Calu3 (cell line): ENCODE measurements at regions not wholly inside any gene's neighbourhood (a gene's known extent, or its start where the extent isn't known, plus 50 kb on each side); places are given as distances from the start of the nearest gene placed in this dataset.
"Not testable (repeated sequence)": the region's sequence is repeated elsewhere in the genome, so short reads cannot be mapped to it uniquely, and the experiment has no call there.

Experiments
- BruUV-seq: library from RNA; stranded (reverse); fragments of 400-500 nt; replicated peaks from 2 replicates; lab custom pipeline; 2021; lab: Mats Ljungman, UMichigan
- CTCF ChIA-PET: fragments of 300-600 bp; sonication (Branson Sonifier 250); formaldehyde crosslinking; loops from one replicate; lab custom pipeline; 2022; ENCODE audit warnings: antibody characterized with exemption; lab: Charles Lee
- DNase-seq: peaks from one replicate; pipeline ENCODE4 v3.0.0; 2022
- H3K27ac Mint-ChIP-seq: one replicate; pipeline ENCODE4 v1.8.0; 2022; ENCODE audit warnings: mixed read lengths; ENCODE audit not compliant: unreplicated experiment
- H3K27me3 Mint-ChIP-seq: one replicate; pipeline ENCODE4 v1.8.0; 2022; ENCODE audit warnings: mixed read lengths; ENCODE audit not compliant: unreplicated experiment
- H3K36me3 Mint-ChIP-seq: one replicate; pipeline ENCODE4 v1.8.0; 2022; ENCODE audit warnings: mild to moderate bottlenecking, moderate library complexity, mixed read lengths; ENCODE audit not compliant: insufficient read depth, unreplicated experiment
- H3K4me1 Mint-ChIP-seq: one replicate; pipeline ENCODE4 v1.8.0; 2022; ENCODE audit warnings: mild to moderate bottlenecking, low read depth, mixed read lengths; ENCODE audit not compliant: unreplicated experiment
- H3K4me3 Mint-ChIP-seq: one replicate; pipeline ENCODE4 v1.8.0; 2022; ENCODE audit warnings: mild to moderate bottlenecking, low read depth, moderate library complexity, mixed read lengths; ENCODE audit not compliant: unreplicated experiment
- H3K9me3 Mint-ChIP-seq: one replicate; pipeline ENCODE4 v1.8.0; 2022; ENCODE audit warnings: low read depth, mixed read lengths; ENCODE audit not compliant: unreplicated experiment
- CTCF ChIP-seq: fragments of 200-600 bp; IDR thresholded peaks from one replicate; pipeline ENCODE4 v1.8.0; 2022; ENCODE audit warnings: antibody characterized with exemption; ENCODE audit not compliant: unreplicated experiment
- intact Hi-C: fragments of 100-400 bp; cut with micrococcal nuclease; formaldehyde crosslinking; loops from one replicate; pipeline ENCODE4 v1.10.0; 2022; ENCODE audit not compliant: unreplicated experiment

DNA sequence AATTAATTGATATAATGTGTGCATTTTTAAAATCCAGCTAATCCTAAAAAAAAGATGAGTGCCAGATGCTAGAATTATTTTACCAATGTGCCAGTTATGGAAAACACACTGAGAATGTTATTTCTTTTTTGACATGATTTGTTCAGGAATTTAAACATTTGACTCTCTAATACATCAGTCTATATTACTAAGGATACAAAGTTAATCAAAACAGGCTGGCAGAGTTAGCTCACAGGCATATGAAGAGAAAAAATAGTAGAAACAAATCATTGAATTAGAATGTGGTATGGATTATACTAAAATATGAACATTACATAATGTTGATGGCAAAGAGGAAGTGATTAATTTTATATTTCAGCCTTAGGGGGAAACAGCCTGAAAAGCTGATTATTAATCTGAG lies 368.3 kb upstream of the GJE1 start:
- no peaks in the 10 kb centered on the region for H3K9me3 Mint-ChIP-seq
- DNase-seq = no peak
- CTCF ChIA-PET = no interaction called here
- no peaks in the 10 kb centered on the region for H3K36me3 Mint-ChIP-seq
- H3K27me3 Mint-ChIP-seq = no peaks in the 10 kb centered on the region
- H3K4me1 Mint-ChIP-seq = no peaks in the 10 kb centered on the region
- no peak for TF ChIP-seq CTCF
- BruUV-seq = no TSS peak
- H3K27ac Mint-ChIP-seq = no peak overlapping the region
- intact Hi-C loops = no loop called here
- H3K4me3 Mint-ChIP-seq = no peak overlapping the region

DNA sequence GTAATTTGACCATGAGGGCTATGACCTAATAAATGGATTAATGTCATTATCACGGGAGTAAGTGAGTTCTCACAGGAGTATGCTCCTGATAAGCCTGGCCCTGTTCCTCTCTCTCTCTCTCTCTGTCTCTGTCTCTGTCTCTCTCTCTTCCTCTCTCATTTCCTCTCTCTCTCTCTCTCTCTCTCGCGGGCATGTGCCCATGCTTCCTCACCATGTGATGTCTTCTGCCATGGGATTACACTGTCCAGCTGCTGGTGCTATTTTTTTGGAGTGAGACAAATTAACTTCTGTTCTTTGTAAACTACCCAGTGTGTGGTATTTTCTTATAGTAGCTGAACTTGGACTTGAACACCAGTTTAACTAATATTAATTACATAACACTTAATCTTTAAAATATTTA lies 374.3 kb upstream of the GJE1 start:
- H3K27me3 Mint-ChIP-seq = no peaks in the 10 kb centered on the region
- no peaks in the 10 kb centered on the region for H3K9me3 Mint-ChIP-seq
- CTCF ChIA-PET = no interaction called here
- no TSS peak for BruUV-seq
- H3K36me3 Mint-ChIP-seq = no peaks in the 10 kb centered on the region
- no peak for TF ChIP-seq CTCF
- no peak overlapping the region for H3K4me3 Mint-ChIP-seq
- DNase-seq = no peak
- intact Hi-C loops = no loop called here
- peaks cover 5% of the 10 kb centered on the region for H3K4me1 Mint-ChIP-seq
- no peak overlapping the region for H3K27ac Mint-ChIP-seq

- intact Hi-C loops = no loop called here
- Mint-ChIP-seq H3K4me3 (no peak overlapping the region), H3K27ac (peak overlapping the region; percentile 35), H3K27me3 (no peaks in the 10 kb centered on the region), H3K9me3 (no peaks in the 10 kb centered on the region), H3K4me1 (peaks cover 19% of the 10 kb centered on the region), H3K36me3 (no peaks in the 10 kb centered on the region)
- TF ChIP-seq CTCF = no peak
- CTCF ChIA-PET = no interaction called here
- DNase-seq = no peak
- no TSS peak for BruUV-seq
These were observed 379.5 kb upstream of the GJE1 start for GRCh38 chr6:141753180-141753579.

DNA sequence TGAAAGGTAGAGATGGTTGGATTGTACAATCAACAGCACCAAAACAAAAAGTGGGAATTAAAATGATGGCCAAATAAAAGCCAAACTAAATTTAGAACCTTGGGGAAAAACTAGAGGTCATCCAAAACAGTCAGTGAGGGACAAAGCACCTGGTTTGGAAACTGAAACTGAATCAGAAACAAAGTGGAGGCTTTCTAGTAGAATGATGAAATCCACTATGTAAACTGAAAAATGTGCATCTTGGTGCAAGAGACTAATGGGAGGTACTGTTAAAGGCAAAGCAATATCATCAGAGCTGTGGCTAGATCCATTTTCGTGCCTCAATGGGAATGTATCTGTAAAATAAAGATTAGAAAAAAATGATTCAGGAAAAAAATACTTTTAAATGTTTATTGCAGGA lies 380.0 kb upstream of the GJE1 start:
- intact Hi-C loops = no loop called here
- Mint-ChIP-seq H3K27ac (peak overlapping the region; percentile 35), H3K36me3 (no peaks in the 10 kb centered on the region), H3K27me3 (no peaks in the 10 kb centered on the region), H3K4me3 (peak overlapping the region; percentile 20), H3K9me3 (no peaks in the 10 kb centered on the region), H3K4me1 (peaks cover 19% of the 10 kb centered on the region)
- no peak for TF ChIP-seq CTCF
- CTCF ChIA-PET = no interaction called here
- DNase-seq = no peak
- BruUV-seq = no TSS peak

- H3K4me1 Mint-ChIP-seq, H3K4me3 Mint-ChIP-seq, DNase-seq, intact Hi-C loops, H3K36me3 Mint-ChIP-seq, BruUV-seq, H3K27ac Mint-ChIP-seq, CTCF ChIA-PET, H3K27me3 Mint-ChIP-seq, H3K9me3 Mint-ChIP-seq: not testable (repeated sequence)
These were observed 386.4 kb upstream of the GJE1 start for GRCh38 chr6:141746324-141746723.
